ENCODE measurements at regions not wholly inside any gene's neighbourhood (a gene's known extent, or its start where the extent isn't known, plus 50 kb on each side); places are given as distances from the start of the nearest gene placed in this dataset.

- no peak for TF ChIP-seq GATA2 (IDR thresholded peaks at IDR 0.05; ENCODE audit: low read depth, low read length)
- no peak for TF ChIP-seq GATA3 (IDR thresholded peaks at IDR 0.05; ENCODE audit: low read depth, low read length)
Observed at GRCh38 chr18:45417392-45417791, 197.9 kb upstream of the SLC14A2 start.
